CD4-positive, alpha-beta T cell (primary cell): ENCODE measurements at regions not wholly inside any gene's neighbourhood (a gene's known extent, or its start where the extent isn't known, plus 50 kb on each side); places are given as distances from the start of the nearest gene placed in this dataset.

ENCODE experiments used
- ATAC-seq: fragments of 200-7000 bp; cut with Tn5 transposase; one replicate; pipeline ENCODE4 v1.10.0; 2022; ENCODE audit warnings: mild to moderate bottlenecking; ENCODE audit not compliant: poor library complexity
- CTCF ChIA-PET: fragments of 350-600 bp; sonication (Branson Sonifier 250); formaldehyde crosslinking; loops from one replicate; lab custom pipeline; 2021; ENCODE audit warnings: antibody characterized with exemption, inconsistent platforms; lab: Charles Lee
- POLR2A ChIA-PET: fragments of 350-600 bp; sonication (Branson Sonifier 250); formaldehyde crosslinking; loops from one replicate; lab custom pipeline; 2021; ENCODE audit warnings: antibody characterized with exemption, inconsistent platforms; lab: Charles Lee
- DNase-seq, 14 experiments: peaks; one replicate each; pipeline ENCODE4 v3.0.0-alpha.2; 2013 to 2020; ENCODE audit warnings: mixed read lengths in 2 of 14
- H3K27ac ChIP-seq, 2 donors: one replicate each; pipeline versions ENCODE4 v1.5.1 to v1.7.0; 2013; ENCODE audit warnings: low read length in 2 of 2, low read depth in 1 of 2, mild to moderate bottlenecking in 1 of 2
- H3K27me3 ChIP-seq, 2 experiments: 1 replicate in 1 of 2; 2 replicates in 1 of 2; pipeline versions ENCODE4 v1.6.1 to v1.7.0; 2013; ENCODE audit warnings: low read length in 2 of 2, control low read depth in 1 of 2, mild to moderate bottlenecking in 1 of 2, moderate library complexity in 1 of 2; ENCODE audit not compliant: insufficient read depth in 2 of 2, control insufficient read depth in 1 of 2
- H3K36me3 ChIP-seq: one replicate; pipeline ENCODE4 v1.6.1; 2013; ENCODE audit warnings: low read length, control low read depth; ENCODE audit not compliant: insufficient read depth
- H3K4me1 ChIP-seq: one replicate; pipeline ENCODE4 v1.6.1; 2013; ENCODE audit warnings: low read length, control low read depth; ENCODE audit not compliant: insufficient read depth
- H3K4me3 ChIP-seq: one replicate; pipeline ENCODE4 v1.5.1; 2013; ENCODE audit warnings: mild to moderate bottlenecking, low read length, moderate library complexity
- H3K9me3 ChIP-seq, 2 experiments: 1 replicate in 1 of 2; 2 replicates in 1 of 2; pipeline versions ENCODE4 v1.6.1 to v1.7.0; 2013; ENCODE audit warnings: low read length in 2 of 2, mild to moderate bottlenecking in 2 of 2, control low read depth in 1 of 2, moderate library complexity in 1 of 2; ENCODE audit not compliant: control insufficient read depth in 1 of 2, insufficient read depth in 1 of 2
- H3K27ac Mint-ChIP-seq: one replicate; pipeline ENCODE4 v1.8.0; 2020; ENCODE audit warnings: mixed read lengths
- H3K27me3 Mint-ChIP-seq: one replicate; pipeline ENCODE4 v1.8.0; 2021; ENCODE audit warnings: mixed read lengths
- H3K36me3 Mint-ChIP-seq: one replicate; pipeline ENCODE4 v1.8.0; 2021; ENCODE audit warnings: low read depth, mixed read lengths
- H3K4me1 Mint-ChIP-seq: one replicate; pipeline ENCODE4 v1.8.0; 2021; ENCODE audit warnings: low read depth, mixed read lengths
- H3K4me3 Mint-ChIP-seq: one replicate; pipeline ENCODE4 v1.8.0; 2020; ENCODE audit warnings: mild to moderate bottlenecking, mixed read lengths
- H3K9me3 Mint-ChIP-seq: one replicate; pipeline ENCODE4 v1.8.0; 2020; ENCODE audit warnings: mixed read lengths
- intact Hi-C, 2 experiments: fragments of 100-400 bp; cut with DNase I in 1 of 2; cut with micrococcal nuclease in 1 of 2; formaldehyde crosslinking; loops; one replicate each; pipeline versions ENCODE4 v1.15.1 to v1.9.0; 2023 to 2025; cut with DNase I, micrococcal nuclease
- TF ChIP-seq, protein P1 (sequence below): fragments of 200-600 bp; IDR thresholded peaks from one replicate; pipeline ENCODE4 v1.8.0; 2022; ENCODE audit warnings: antibody characterized with exemption, mild to moderate bottlenecking

- TF ChIP-seq, protein P1, sequence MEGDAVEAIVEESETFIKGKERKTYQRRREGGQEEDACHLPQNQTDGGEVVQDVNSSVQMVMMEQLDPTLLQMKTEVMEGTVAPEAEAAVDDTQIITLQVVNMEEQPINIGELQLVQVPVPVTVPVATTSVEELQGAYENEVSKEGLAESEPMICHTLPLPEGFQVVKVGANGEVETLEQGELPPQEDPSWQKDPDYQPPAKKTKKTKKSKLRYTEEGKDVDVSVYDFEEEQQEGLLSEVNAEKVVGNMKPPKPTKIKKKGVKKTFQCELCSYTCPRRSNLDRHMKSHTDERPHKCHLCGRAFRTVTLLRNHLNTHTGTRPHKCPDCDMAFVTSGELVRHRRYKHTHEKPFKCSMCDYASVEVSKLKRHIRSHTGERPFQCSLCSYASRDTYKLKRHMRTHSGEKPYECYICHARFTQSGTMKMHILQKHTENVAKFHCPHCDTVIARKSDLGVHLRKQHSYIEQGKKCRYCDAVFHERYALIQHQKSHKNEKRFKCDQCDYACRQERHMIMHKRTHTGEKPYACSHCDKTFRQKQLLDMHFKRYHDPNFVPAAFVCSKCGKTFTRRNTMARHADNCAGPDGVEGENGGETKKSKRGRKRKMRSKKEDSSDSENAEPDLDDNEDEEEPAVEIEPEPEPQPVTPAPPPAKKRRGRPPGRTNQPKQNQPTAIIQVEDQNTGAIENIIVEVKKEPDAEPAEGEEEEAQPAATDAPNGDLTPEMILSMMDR = no peak
- H3K4me1 Mint-ChIP-seq = no peaks in the 10 kb centered on the region
- no peak for ATAC-seq
- no peaks in the 10 kb centered on the region for H3K36me3 Mint-ChIP-seq
- H3K27ac Mint-ChIP-seq = no peak overlapping the region
- H3K4me3 Mint-ChIP-seq = no peak overlapping the region
- ChIA-PET CTCF (no interaction called here), POLR2A (no interaction called here)
- DNase-seq = no peak
- Histone ChIP-seq H3K36me3 (no peaks in the 10 kb centered on the region), H3K27me3 (no peaks in the 10 kb centered on the region), H3K9me3 (peaks cover 0 to 4% of the 10 kb centered on the region in 2 experiments), H3K4me1 (no peaks in the 10 kb centered on the region), H3K27ac (no peak overlapping the region), H3K4me3 (no peak overlapping the region)
- intact Hi-C loops = no loop called here
- H3K9me3 Mint-ChIP-seq = peaks cover 5% of the 10 kb centered on the region
- no peaks in the 10 kb centered on the region for H3K27me3 Mint-ChIP-seq
These were observed 94.2 kb upstream of the ABCB5 start for GRCh38 chr7:20521243-20521642.

- no peaks in the 10 kb centered on the region for H3K27me3 ChIP-seq
- ChIA-PET POLR2A (no interaction called here), CTCF (interaction anchor here (0.8 kb wide), 1 partner anchor 817 kb away, joined by 3 read pairs; no protein-coding TSS in a partner anchor)
These were observed 86.2 kb upstream of the ABCB5 start for GRCh38 chr7:20529260-20529659.

GRCh38 chr7:20532890-20533289, 82.6 kb upstream of the ABCB5 start:
- Histone ChIP-seq H3K4me3 (no peak overlapping the region), H3K27me3 (no peaks in the 10 kb centered on the region), H3K9me3 (peaks cover 0 to 4% of the 10 kb centered on the region in 2 experiments), H3K36me3 (no peaks in the 10 kb centered on the region), H3K27ac (no peak overlapping the region), H3K4me1 (no peaks in the 10 kb centered on the region)
- no peak overlapping the region for H3K4me3 Mint-ChIP-seq
- intact Hi-C loops = no loop called here
- H3K27me3 Mint-ChIP-seq = no peaks in the 10 kb centered on the region
- DNase-seq (no peak), ATAC-seq (no peak)
- TF ChIP-seq, protein P1 = no peak
- H3K9me3 Mint-ChIP-seq = no peaks in the 10 kb centered on the region
- H3K36me3 Mint-ChIP-seq = no peaks in the 10 kb centered on the region
- ChIA-PET POLR2A (no interaction called here), CTCF (no interaction called here)
- H3K4me1 Mint-ChIP-seq = no peaks in the 10 kb centered on the region
- no peak overlapping the region for H3K27ac Mint-ChIP-seq

More at GRCh38 chr7:20529260-20529659, 86.2 kb upstream of the ABCB5 start:
- H3K4me3 Mint-ChIP-seq = no peak overlapping the region
- intact Hi-C loops = no loop called here
- H3K27ac Mint-ChIP-seq = no peak overlapping the region
- H3K36me3 Mint-ChIP-seq = no peaks in the 10 kb centered on the region
- Histone ChIP-seq H3K4me3 (no peak overlapping the region), H3K4me1 (no peaks in the 10 kb centered on the region), H3K36me3 (no peaks in the 10 kb centered on the region), H3K27ac (no peak overlapping the region), H3K9me3 (peaks cover 0 to 4% of the 10 kb centered on the region in 2 experiments)
- ATAC-seq = no peak
- H3K27me3 Mint-ChIP-seq = no peaks in the 10 kb centered on the region
- DNase-seq = no peak
- no peaks in the 10 kb centered on the region for H3K4me1 Mint-ChIP-seq
- TF ChIP-seq, protein P1 = no peak
- peaks cover 5% of the 10 kb centered on the region for H3K9me3 Mint-ChIP-seq
